ENCODE measurements at regions not wholly inside any gene's neighbourhood (a gene's known extent, or its start where the extent isn't known, plus 50 kb on each side); places are given as distances from the start of the nearest gene placed in this dataset.

GRCh38 chr10:43760514-43760913 is 111.8 kb upstream of the ZNF32 start:
- Histone ChIP-seq H3K9me3 (ENCODE audit: control insufficient read depth, low read length) (no peaks in the 10 kb centered on the region), H3K27me3 (replicated peaks; ENCODE audit: control insufficient read depth, insufficient read depth, low read length, poor library complexity, severe bottlenecking) (no peaks in the 10 kb centered on the region), H3K27ac (ENCODE audit: insufficient read depth, low read length, poor library complexity, severe bottlenecking) (no peak overlapping the region), H3K4me3 (ENCODE audit: insufficient read depth, low read depth, low read length, poor library complexity, severe bottlenecking) (no peak overlapping the region), H3K36me3 (ENCODE audit: control insufficient read depth, insufficient read depth, low read length) (no peaks in the 10 kb centered on the region), H3K4me1 (ENCODE audit: control insufficient read depth, insufficient read depth, low read length, poor library complexity, severe bottlenecking) (no peaks in the 10 kb centered on the region)
- DNase-seq: no peak

DNA sequence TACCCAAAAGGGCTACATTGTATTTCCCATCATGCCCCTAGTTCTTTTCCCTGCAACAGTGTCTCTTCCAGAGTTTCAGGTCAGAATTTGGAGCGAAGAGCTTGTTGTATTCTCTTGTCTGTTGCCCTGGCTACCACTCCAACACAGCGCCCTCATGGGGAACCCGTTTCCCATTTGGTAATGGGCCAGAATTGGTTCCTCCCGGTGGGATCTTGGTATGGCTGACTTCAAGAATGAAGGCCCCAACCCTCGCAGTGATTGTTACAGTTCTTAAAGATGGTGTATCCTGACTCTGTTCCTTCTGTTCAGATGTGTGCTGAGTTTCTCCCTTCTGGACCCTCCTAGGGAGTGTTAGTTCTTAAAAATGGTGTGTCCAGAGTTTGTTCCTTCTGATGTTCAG is 110.5 kb upstream of the ZNF32 start:
- Histone ChIP-seq H3K36me3 (ENCODE audit: control insufficient read depth, insufficient read depth, low read length) (no peaks in the 10 kb centered on the region), H3K4me3 (ENCODE audit: insufficient read depth, low read depth, low read length, poor library complexity, severe bottlenecking) (no peak overlapping the region)
- no peak for DNase-seq

GRCh38 chr10:43756341-43756740 is 107.7 kb upstream of the ZNF32 start:
- DNase-seq: no peak
- Histone ChIP-seq H3K4me3 (ENCODE audit: insufficient read depth, low read depth, low read length, poor library complexity, severe bottlenecking) (no peak overlapping the region), H3K9me3 (ENCODE audit: control insufficient read depth, low read length) (no peaks in the 10 kb centered on the region), H3K4me1 (ENCODE audit: control insufficient read depth, insufficient read depth, low read length, poor library complexity, severe bottlenecking) (no peaks in the 10 kb centered on the region), H3K27me3 (replicated peaks; ENCODE audit: control insufficient read depth, insufficient read depth, low read length, poor library complexity, severe bottlenecking) (no peaks in the 10 kb centered on the region), H3K36me3 (ENCODE audit: control insufficient read depth, insufficient read depth, low read length) (no peaks in the 10 kb centered on the region), H3K27ac (ENCODE audit: insufficient read depth, low read length, poor library complexity, severe bottlenecking) (no peak overlapping the region)

More for the DNA sequence above, 110.5 kb upstream of the ZNF32 start:
- Histone ChIP-seq H3K27me3 (replicated peaks; ENCODE audit: control insufficient read depth, insufficient read depth, low read length, poor library complexity, severe bottlenecking) (no peaks in the 10 kb centered on the region), H3K9me3 (ENCODE audit: control insufficient read depth, low read length) (no peaks in the 10 kb centered on the region), H3K4me1 (ENCODE audit: control insufficient read depth, insufficient read depth, low read length, poor library complexity, severe bottlenecking) (no peaks in the 10 kb centered on the region), H3K27ac (ENCODE audit: insufficient read depth, low read length, poor library complexity, severe bottlenecking) (no peak overlapping the region)

- no peak overlapping the region for H3K27ac ChIP-seq (ENCODE audit: insufficient read depth, low read length, poor library complexity, severe bottlenecking)
- no peak overlapping the region for H3K4me3 ChIP-seq (ENCODE audit: insufficient read depth, low read depth, low read length, poor library complexity, severe bottlenecking)
- H3K36me3 ChIP-seq (ENCODE audit: control insufficient read depth, insufficient read depth, low read length): no peaks in the 10 kb centered on the region
- H3K4me1 ChIP-seq (ENCODE audit: control insufficient read depth, insufficient read depth, low read length, poor library complexity, severe bottlenecking): no peaks in the 10 kb centered on the region
- H3K27me3 ChIP-seq (replicated peaks; ENCODE audit: control insufficient read depth, insufficient read depth, low read length, poor library complexity, severe bottlenecking): no peaks in the 10 kb centered on the region
- H3K9me3 ChIP-seq (ENCODE audit: control insufficient read depth, low read length): no peaks in the 10 kb centered on the region
- no peak for DNase-seq
These were observed 106.0 kb upstream of the ZNF32 start for GRCh38 chr10:43754569-43755260.

- Histone ChIP-seq H3K27me3 (replicated peaks; ENCODE audit: control insufficient read depth, insufficient read depth, low read length, poor library complexity, severe bottlenecking) (no peaks in the 10 kb centered on the region), H3K4me1 (ENCODE audit: control insufficient read depth, insufficient read depth, low read length, poor library complexity, severe bottlenecking) (no peaks in the 10 kb centered on the region), H3K4me3 (ENCODE audit: insufficient read depth, low read depth, low read length, poor library complexity, severe bottlenecking) (no peak overlapping the region), H3K9me3 (ENCODE audit: control insufficient read depth, low read length) (no peaks in the 10 kb centered on the region), H3K27ac (ENCODE audit: insufficient read depth, low read length, poor library complexity, severe bottlenecking) (no peak overlapping the region), H3K36me3 (ENCODE audit: control insufficient read depth, insufficient read depth, low read length) (no peaks in the 10 kb centered on the region)
- DNase-seq: no peak
These were observed 104.8 kb upstream of the ZNF32 start for GRCh38 chr10:43753397-43754061.

- Histone ChIP-seq H3K27ac (ENCODE audit: insufficient read depth, low read length, poor library complexity, severe bottlenecking) (no peak overlapping the region), H3K9me3 (ENCODE audit: control insufficient read depth, low read length) (no peaks in the 10 kb centered on the region), H3K4me3 (ENCODE audit: insufficient read depth, low read depth, low read length, poor library complexity, severe bottlenecking) (no peak overlapping the region), H3K4me1 (ENCODE audit: control insufficient read depth, insufficient read depth, low read length, poor library complexity, severe bottlenecking) (no peaks in the 10 kb centered on the region), H3K36me3 (ENCODE audit: control insufficient read depth, insufficient read depth, low read length) (no peaks in the 10 kb centered on the region), H3K27me3 (replicated peaks; ENCODE audit: control insufficient read depth, insufficient read depth, low read length, poor library complexity, severe bottlenecking) (no peaks in the 10 kb centered on the region)
- no peak for DNase-seq
These were observed 104.0 kb upstream of the ZNF32 start for GRCh38 chr10:43752682-43753081.

DNA sequence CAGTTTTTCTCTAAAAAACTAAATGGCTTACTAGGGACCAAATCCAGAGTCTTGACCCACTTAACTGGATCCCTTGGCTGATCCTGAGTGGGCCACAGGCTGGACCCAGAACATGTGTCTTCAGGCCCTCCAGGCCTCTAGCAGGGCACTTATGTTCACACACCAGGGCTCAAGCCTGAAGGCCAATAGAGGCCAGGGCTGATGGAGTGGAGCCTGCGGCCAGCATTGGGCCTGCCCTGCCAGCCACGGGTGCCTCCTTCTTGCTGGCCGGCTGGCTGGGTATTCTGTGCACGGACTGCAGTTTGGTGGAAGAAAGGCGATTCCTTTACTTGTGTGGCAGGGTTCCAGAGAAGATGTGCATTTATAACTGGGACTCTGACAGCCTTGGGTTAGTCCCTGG is 103.0 kb upstream of the ZNF32 start:
- DNase-seq: no peak
- Histone ChIP-seq H3K9me3 (ENCODE audit: control insufficient read depth, low read length) (no peaks in the 10 kb centered on the region), H3K27me3 (replicated peaks; ENCODE audit: control insufficient read depth, insufficient read depth, low read length, poor library complexity, severe bottlenecking) (no peaks in the 10 kb centered on the region), H3K4me1 (ENCODE audit: control insufficient read depth, insufficient read depth, low read length, poor library complexity, severe bottlenecking) (no peaks in the 10 kb centered on the region), H3K36me3 (ENCODE audit: control insufficient read depth, insufficient read depth, low read length) (no peaks in the 10 kb centered on the region), H3K4me3 (ENCODE audit: insufficient read depth, low read depth, low read length, poor library complexity, severe bottlenecking) (no peak overlapping the region), H3K27ac (ENCODE audit: insufficient read depth, low read length, poor library complexity, severe bottlenecking) (no peak overlapping the region)

DNA sequence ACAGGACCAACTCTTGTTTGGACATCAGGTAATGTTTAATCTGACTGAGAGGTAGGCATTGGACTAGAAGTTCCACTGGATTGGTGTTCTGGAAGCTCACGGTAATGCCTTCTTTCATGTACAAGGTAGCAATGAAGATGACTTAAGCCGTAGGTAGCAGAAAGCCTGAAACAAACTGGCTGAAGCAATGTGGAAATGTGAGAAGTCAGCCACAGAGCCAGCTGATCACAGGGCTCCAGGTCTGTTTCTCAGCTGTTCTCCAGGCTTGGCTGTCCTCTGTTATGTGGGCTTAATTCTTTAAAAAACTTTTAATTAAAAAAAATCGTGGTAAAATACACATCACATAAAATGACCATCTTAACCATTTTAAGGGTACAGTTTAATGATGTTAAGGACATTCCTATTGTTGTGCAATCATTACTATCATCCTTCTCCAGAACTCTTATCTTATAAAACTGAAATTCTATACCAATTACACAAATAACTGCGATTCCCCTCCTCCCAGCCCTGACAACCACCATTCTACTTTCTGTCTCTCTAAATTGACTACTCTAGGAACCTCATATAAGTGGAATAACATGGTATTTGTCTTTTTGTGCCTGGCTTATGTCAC is 101.4 kb upstream of the ZNF32 start:
- DNase-seq: no peak

GRCh38 chr10:43749145-43749576 is 100.5 kb upstream of the ZNF32 start:
- DNase-seq: no peak
- Histone ChIP-seq H3K4me3 (ENCODE audit: insufficient read depth, low read depth, low read length, poor library complexity, severe bottlenecking) (no peak overlapping the region), H3K36me3 (ENCODE audit: control insufficient read depth, insufficient read depth, low read length) (no peaks in the 10 kb centered on the region), H3K4me1 (ENCODE audit: control insufficient read depth, insufficient read depth, low read length, poor library complexity, severe bottlenecking) (no peaks in the 10 kb centered on the region), H3K9me3 (ENCODE audit: control insufficient read depth, low read length) (no peaks in the 10 kb centered on the region), H3K27me3 (replicated peaks; ENCODE audit: control insufficient read depth, insufficient read depth, low read length, poor library complexity, severe bottlenecking) (no peaks in the 10 kb centered on the region), H3K27ac (ENCODE audit: insufficient read depth, low read length, poor library complexity, severe bottlenecking) (no peak overlapping the region)

More for the DNA sequence above, 101.4 kb upstream of the ZNF32 start:
- no peaks in the 10 kb centered on the region for H3K36me3 ChIP-seq (ENCODE audit: control insufficient read depth, insufficient read depth, low read length)
- no peak overlapping the region for H3K4me3 ChIP-seq (ENCODE audit: insufficient read depth, low read depth, low read length, poor library complexity, severe bottlenecking)
- no peaks in the 10 kb centered on the region for H3K27me3 ChIP-seq (replicated peaks; ENCODE audit: control insufficient read depth, insufficient read depth, low read length, poor library complexity, severe bottlenecking)
- no peaks in the 10 kb centered on the region for H3K4me1 ChIP-seq (ENCODE audit: control insufficient read depth, insufficient read depth, low read length, poor library complexity, severe bottlenecking)
- H3K27ac ChIP-seq (ENCODE audit: insufficient read depth, low read length, poor library complexity, severe bottlenecking): no peak overlapping the region
- H3K9me3 ChIP-seq (ENCODE audit: control insufficient read depth, low read length): no peaks in the 10 kb centered on the region

DNA sequence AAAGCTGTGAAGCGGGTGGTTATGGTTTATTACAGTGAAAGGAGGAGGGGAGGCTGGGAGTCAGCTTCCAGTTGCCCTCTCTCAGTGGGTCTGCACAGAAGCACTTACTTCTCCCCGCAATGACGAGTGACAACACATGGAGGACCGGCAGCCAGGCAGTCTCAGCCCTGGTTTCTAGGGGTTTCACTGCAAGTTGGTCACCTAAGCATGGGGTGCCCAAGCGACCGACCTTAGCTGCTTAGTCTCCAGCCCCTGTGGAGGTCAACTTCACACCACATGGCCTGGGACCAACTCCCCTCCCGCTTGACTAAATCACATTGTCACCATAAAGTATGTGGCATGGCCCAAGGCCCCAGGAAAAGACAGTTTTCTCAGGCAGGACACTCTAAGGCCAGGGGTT is 99.9 kb upstream of the ZNF32 start:
- H3K27ac ChIP-seq (ENCODE audit: insufficient read depth, low read length, poor library complexity, severe bottlenecking): no peak overlapping the region
- no peaks in the 10 kb centered on the region for H3K36me3 ChIP-seq (ENCODE audit: control insufficient read depth, insufficient read depth, low read length)
- H3K9me3 ChIP-seq (ENCODE audit: control insufficient read depth, low read length): no peaks in the 10 kb centered on the region
- H3K4me3 ChIP-seq (ENCODE audit: insufficient read depth, low read depth, low read length, poor library complexity, severe bottlenecking): no peak overlapping the region
- H3K27me3 ChIP-seq (replicated peaks; ENCODE audit: control insufficient read depth, insufficient read depth, low read length, poor library complexity, severe bottlenecking): no peaks in the 10 kb centered on the region
- no peaks in the 10 kb centered on the region for H3K4me1 ChIP-seq (ENCODE audit: control insufficient read depth, insufficient read depth, low read length, poor library complexity, severe bottlenecking)
- no peak for DNase-seq
